Ectodermal cell (in vitro differentiated cells): ENCODE measurements at regions not wholly inside any gene's neighbourhood (a gene's known extent, or its start where the extent isn't known, plus 50 kb on each side); places are given as distances from the start of the nearest gene placed in this dataset.

Source experiments
- H3K27ac ChIP-seq: 2 replicates; pipeline ENCODE4 v1.7.0; 2013; ENCODE audit warnings: mild to moderate bottlenecking, low read depth, low read length; ENCODE audit not compliant: insufficient read depth, poor library complexity, severe bottlenecking
- H3K27me3 ChIP-seq: 2 replicates; pipeline ENCODE4 v1.7.0; 2013; ENCODE audit warnings: mild to moderate bottlenecking, low read length; ENCODE audit not compliant: insufficient read depth, control insufficient read depth, poor library complexity, severe bottlenecking
- H3K36me3 ChIP-seq: one replicate; pipeline ENCODE4 v1.7.0; 2013; ENCODE audit warnings: low read length; ENCODE audit not compliant: control insufficient read depth, insufficient read depth
- H3K4me1 ChIP-seq: one replicate; pipeline ENCODE4 v1.7.0; 2013; ENCODE audit warnings: low read length; ENCODE audit not compliant: control insufficient read depth, insufficient read depth
- H3K4me3 ChIP-seq: 2 replicates; pipeline ENCODE4 v1.7.0; 2013; ENCODE audit warnings: low read depth, low read length, control low read depth; ENCODE audit not compliant: insufficient read depth
- H3K9me3 ChIP-seq: 2 replicates; pipeline ENCODE4 v1.7.0; 2013; ENCODE audit warnings: mild to moderate bottlenecking, low read length, moderate library complexity; ENCODE audit not compliant: control insufficient read depth
- WGBS, 2 experiments: methylation state at CpG; one replicate each; pipeline ENCODE4 v1.1.7; 2013; ENCODE audit warnings: missing lambda C conversion rate in 2 of 2; 5-methylcytosine and 5-hydroxymethylcytosine counted together

- H3K36me3 ChIP-seq: no peaks in the 10 kb centered on the region
- no peak overlapping the region for H3K4me3 ChIP-seq
- no peaks in the 10 kb centered on the region for H3K27me3 ChIP-seq
- H3K27ac ChIP-seq: no peak overlapping the region
- H3K4me1 ChIP-seq: no peaks in the 10 kb centered on the region
- H3K9me3 ChIP-seq: no peaks in the 10 kb centered on the region
- 87 to 91% methylated on average over 3 of the region's 3 CpGs for WGBS, 2 experiments
Measured at GRCh38 chr4:180967936-180968335, 1275.3 kb upstream of the TENM3 start.

- no peaks in the 10 kb centered on the region for H3K4me1 ChIP-seq
- H3K27ac ChIP-seq: no peak overlapping the region
- H3K27me3 ChIP-seq: no peaks in the 10 kb centered on the region
- no peaks in the 10 kb centered on the region for H3K9me3 ChIP-seq
- no peaks in the 10 kb centered on the region for H3K36me3 ChIP-seq
- no peak overlapping the region for H3K4me3 ChIP-seq
- 96 to 97% methylated on average over 4 of the region's 4 CpGs for WGBS, 2 experiments
Measured at GRCh38 chr4:180973894-180974293, 1269.3 kb upstream of the TENM3 start.

- Histone ChIP-seq H3K36me3 (no peaks in the 10 kb centered on the region), H3K27me3 (no peaks in the 10 kb centered on the region), H3K4me3 (no peak overlapping the region), H3K27ac (no peak overlapping the region), H3K9me3 (no peaks in the 10 kb centered on the region), H3K4me1 (no peaks in the 10 kb centered on the region)
- 89 to 92% methylated on average over 3 of the region's 3 CpGs for WGBS, 2 experiments
Measured at GRCh38 chr4:180990931-180991330, 1252.3 kb upstream of the TENM3 start.

- Histone ChIP-seq H3K4me1 (no peaks in the 10 kb centered on the region), H3K9me3 (no peaks in the 10 kb centered on the region), H3K27me3 (no peaks in the 10 kb centered on the region), H3K4me3 (no peak overlapping the region), H3K27ac (no peak overlapping the region), H3K36me3 (no peaks in the 10 kb centered on the region)
- WGBS, 2 experiments: 65 to 69% methylated on average over 1 of the region's 1 CpG
Measured at GRCh38 chr4:180993244-180993836, 1249.9 kb upstream of the TENM3 start.

GRCh38 chr4:180994722-180995121, 1248.5 kb upstream of the TENM3 start:
- Histone ChIP-seq H3K27ac (no peak overlapping the region), H3K36me3 (no peaks in the 10 kb centered on the region), H3K4me1 (no peaks in the 10 kb centered on the region), H3K4me3 (no peak overlapping the region), H3K9me3 (no peaks in the 10 kb centered on the region), H3K27me3 (no peaks in the 10 kb centered on the region)
- WGBS, 2 experiments: 91 to 96% methylated on average over 1 of the region's 1 CpG

GRCh38 chr4:180999217-180999616, 1244.0 kb upstream of the TENM3 start:
- Histone ChIP-seq H3K27me3 (no peaks in the 10 kb centered on the region), H3K27ac (no peak overlapping the region), H3K4me3 (no peak overlapping the region), H3K4me1 (no peaks in the 10 kb centered on the region), H3K36me3 (no peaks in the 10 kb centered on the region), H3K9me3 (no peaks in the 10 kb centered on the region)
- WGBS, 2 experiments: 89 to 100% methylated on average over 1 of the region's 2 CpGs

GRCh38 chr4:181004056-181004455, 1239.1 kb upstream of the TENM3 start:
- Histone ChIP-seq H3K27me3 (no peaks in the 10 kb centered on the region), H3K27ac (no peak overlapping the region), H3K9me3 (no peaks in the 10 kb centered on the region), H3K36me3 (no peaks in the 10 kb centered on the region), H3K4me3 (no peak overlapping the region), H3K4me1 (no peaks in the 10 kb centered on the region)
- WGBS, 2 experiments: 89 to 94% methylated on average over 3 to 4 of the region's 4 CpGs

GRCh38 chr4:181006499-181007260, 1236.5 kb upstream of the TENM3 start:
- H3K36me3 ChIP-seq: no peaks in the 10 kb centered on the region
- no peak overlapping the region for H3K27ac ChIP-seq
- no peak overlapping the region for H3K4me3 ChIP-seq
- no peaks in the 10 kb centered on the region for H3K9me3 ChIP-seq
- no peaks in the 10 kb centered on the region for H3K27me3 ChIP-seq
- no peaks in the 10 kb centered on the region for H3K4me1 ChIP-seq
- WGBS, 2 experiments: 68 to 75% methylated on average over 7 to 9 of the region's 11 CpGs

- no peaks in the 10 kb centered on the region for H3K36me3 ChIP-seq
- no peaks in the 10 kb centered on the region for H3K9me3 ChIP-seq
- H3K4me1 ChIP-seq: no peaks in the 10 kb centered on the region
- no peak overlapping the region for H3K4me3 ChIP-seq
- 96 to 97% methylated on average over 5 of the region's 5 CpGs for WGBS, 2 experiments
- no peaks in the 10 kb centered on the region for H3K27me3 ChIP-seq
- no peak overlapping the region for H3K27ac ChIP-seq
Measured at GRCh38 chr4:181007751-181008150, 1235.5 kb upstream of the TENM3 start.

- H3K27me3 ChIP-seq: no peaks in the 10 kb centered on the region
- H3K27ac ChIP-seq: no peak overlapping the region
- H3K9me3 ChIP-seq: no peaks in the 10 kb centered on the region
- no peaks in the 10 kb centered on the region for H3K4me1 ChIP-seq
- WGBS, 2 experiments: 88 to 97% methylated on average over 4 of the region's 4 CpGs
- H3K36me3 ChIP-seq: no peaks in the 10 kb centered on the region
- H3K4me3 ChIP-seq: no peak overlapping the region
Measured at GRCh38 chr4:181008164-181008563, 1235.0 kb upstream of the TENM3 start.
